PFSK-1 (cell line): ENCODE measurements at regions not wholly inside any gene's neighbourhood (a gene's known extent, or its start where the extent isn't known, plus 50 kb on each side); places are given as distances from the start of the nearest gene placed in this dataset.

Experiments used
- FOXP2 ChIP-seq: optimal IDR thresholded peaks from 2 replicates; pipeline ENCODE3; 2011; ENCODE audit warnings: borderline replicate concordance, control low read depth, inconsistent platforms; ENCODE audit not compliant: insufficient read depth; ENCODE audit errors: extremely low read length, extremely low read depth
- POLR2AphosphoS5 ChIP-seq: IDR thresholded peaks from 2 replicates; pipeline ENCODE4 v1.6.1; 2012; ENCODE audit warnings: low read depth, mild to moderate bottlenecking, control low read depth, low read length, moderate library complexity
- SIN3A ChIP-seq: IDR thresholded peaks from 2 replicates; pipeline ENCODE4 v1.6.1; 2012; ENCODE audit warnings: mild to moderate bottlenecking, low read length, moderate library complexity, borderline replicate concordance; ENCODE audit not compliant: insufficient read depth
- TAF1 ChIP-seq: IDR thresholded peaks from 2 replicates; pipeline ENCODE4 v1.6.1; 2012; ENCODE audit warnings: low read length, control low read depth, borderline replicate concordance; ENCODE audit not compliant: insufficient read depth
- TF ChIP-seq, protein P1 (sequence below), 2 experiments: IDR thresholded peaks; 2 replicates each; pipeline versions ENCODE4 v1.6.1 to v1.8.0; 2011 to 2012; ENCODE audit warnings: low read depth in 2 of 2, low read length in 2 of 2, control low read depth in 1 of 2, inconsistent platforms in 1 of 2, mild to moderate bottlenecking in 1 of 2, moderate library complexity in 1 of 2; ENCODE audit not compliant: insufficient read depth in 1 of 2

DNA sequence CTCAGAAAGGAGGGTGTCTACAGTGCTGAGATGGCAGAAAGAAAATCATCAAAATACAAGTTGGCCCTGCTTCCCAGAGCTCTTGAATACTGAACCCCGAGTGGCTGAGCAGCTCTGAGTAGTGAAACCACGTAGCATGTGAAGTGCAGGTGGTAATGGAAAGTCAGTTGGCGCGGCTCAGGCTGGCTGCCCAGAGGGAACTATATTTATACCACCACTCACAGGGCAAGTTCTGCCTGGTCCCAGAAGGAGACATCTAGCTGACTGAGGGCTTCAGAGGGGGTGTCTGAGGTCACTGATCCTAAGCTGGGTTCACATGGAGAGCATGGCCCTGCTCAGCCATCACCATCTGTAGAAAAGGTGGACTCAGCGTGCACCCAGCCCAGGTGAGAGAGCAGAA is 129.6 kb upstream of the AGBL1 start:
- no peak for TF ChIP-seq SIN3A
- TF ChIP-seq, protein P1, sequence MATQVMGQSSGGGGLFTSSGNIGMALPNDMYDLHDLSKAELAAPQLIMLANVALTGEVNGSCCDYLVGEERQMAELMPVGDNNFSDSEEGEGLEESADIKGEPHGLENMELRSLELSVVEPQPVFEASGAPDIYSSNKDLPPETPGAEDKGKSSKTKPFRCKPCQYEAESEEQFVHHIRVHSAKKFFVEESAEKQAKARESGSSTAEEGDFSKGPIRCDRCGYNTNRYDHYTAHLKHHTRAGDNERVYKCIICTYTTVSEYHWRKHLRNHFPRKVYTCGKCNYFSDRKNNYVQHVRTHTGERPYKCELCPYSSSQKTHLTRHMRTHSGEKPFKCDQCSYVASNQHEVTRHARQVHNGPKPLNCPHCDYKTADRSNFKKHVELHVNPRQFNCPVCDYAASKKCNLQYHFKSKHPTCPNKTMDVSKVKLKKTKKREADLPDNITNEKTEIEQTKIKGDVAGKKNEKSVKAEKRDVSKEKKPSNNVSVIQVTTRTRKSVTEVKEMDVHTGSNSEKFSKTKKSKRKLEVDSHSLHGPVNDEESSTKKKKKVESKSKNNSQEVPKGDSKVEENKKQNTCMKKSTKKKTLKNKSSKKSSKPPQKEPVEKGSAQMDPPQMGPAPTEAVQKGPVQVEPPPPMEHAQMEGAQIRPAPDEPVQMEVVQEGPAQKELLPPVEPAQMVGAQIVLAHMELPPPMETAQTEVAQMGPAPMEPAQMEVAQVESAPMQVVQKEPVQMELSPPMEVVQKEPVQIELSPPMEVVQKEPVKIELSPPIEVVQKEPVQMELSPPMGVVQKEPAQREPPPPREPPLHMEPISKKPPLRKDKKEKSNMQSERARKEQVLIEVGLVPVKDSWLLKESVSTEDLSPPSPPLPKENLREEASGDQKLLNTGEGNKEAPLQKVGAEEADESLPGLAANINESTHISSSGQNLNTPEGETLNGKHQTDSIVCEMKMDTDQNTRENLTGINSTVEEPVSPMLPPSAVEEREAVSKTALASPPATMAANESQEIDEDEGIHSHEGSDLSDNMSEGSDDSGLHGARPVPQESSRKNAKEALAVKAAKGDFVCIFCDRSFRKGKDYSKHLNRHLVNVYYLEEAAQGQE (IDR thresholded peaks at IDR 0.05; ENCODE audit: insufficient read depth in 1 of 2, low read depth in 2 of 2, low read length in 2 of 2), result no peak
- TF ChIP-seq FOXP2, result no peak
- no peak for TF ChIP-seq TAF1
- no peak for TF ChIP-seq POLR2AphosphoS5

DNA sequence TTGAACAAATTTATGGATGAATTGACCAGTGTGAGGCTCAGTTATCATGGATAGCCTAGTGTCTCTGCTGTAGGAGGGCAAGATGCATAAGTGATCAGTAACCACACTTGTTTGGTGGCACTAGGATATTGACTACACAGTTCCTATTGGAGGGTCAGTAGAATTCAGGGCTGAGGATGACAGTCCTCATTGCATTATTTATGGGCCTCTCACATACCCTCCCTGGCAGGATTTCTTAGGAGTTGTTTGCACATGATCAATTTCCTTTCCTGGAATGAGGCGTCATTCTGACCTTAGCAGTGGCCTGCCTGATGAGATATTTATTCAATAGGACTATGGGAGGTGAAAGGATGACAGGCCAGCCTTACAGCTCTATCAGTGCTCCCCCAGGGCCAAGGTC is 125.1 kb upstream of the AGBL1 start:
- TF ChIP-seq SIN3A, result no peak
- TF ChIP-seq POLR2AphosphoS5, result no peak
- TF ChIP-seq TAF1, result no peak
- TF ChIP-seq FOXP2, result no peak
- TF ChIP-seq, protein P1 (IDR thresholded peaks at IDR 0.05; ENCODE audit: insufficient read depth in 1 of 2, low read depth in 2 of 2, low read length in 2 of 2), result no peak

DNA sequence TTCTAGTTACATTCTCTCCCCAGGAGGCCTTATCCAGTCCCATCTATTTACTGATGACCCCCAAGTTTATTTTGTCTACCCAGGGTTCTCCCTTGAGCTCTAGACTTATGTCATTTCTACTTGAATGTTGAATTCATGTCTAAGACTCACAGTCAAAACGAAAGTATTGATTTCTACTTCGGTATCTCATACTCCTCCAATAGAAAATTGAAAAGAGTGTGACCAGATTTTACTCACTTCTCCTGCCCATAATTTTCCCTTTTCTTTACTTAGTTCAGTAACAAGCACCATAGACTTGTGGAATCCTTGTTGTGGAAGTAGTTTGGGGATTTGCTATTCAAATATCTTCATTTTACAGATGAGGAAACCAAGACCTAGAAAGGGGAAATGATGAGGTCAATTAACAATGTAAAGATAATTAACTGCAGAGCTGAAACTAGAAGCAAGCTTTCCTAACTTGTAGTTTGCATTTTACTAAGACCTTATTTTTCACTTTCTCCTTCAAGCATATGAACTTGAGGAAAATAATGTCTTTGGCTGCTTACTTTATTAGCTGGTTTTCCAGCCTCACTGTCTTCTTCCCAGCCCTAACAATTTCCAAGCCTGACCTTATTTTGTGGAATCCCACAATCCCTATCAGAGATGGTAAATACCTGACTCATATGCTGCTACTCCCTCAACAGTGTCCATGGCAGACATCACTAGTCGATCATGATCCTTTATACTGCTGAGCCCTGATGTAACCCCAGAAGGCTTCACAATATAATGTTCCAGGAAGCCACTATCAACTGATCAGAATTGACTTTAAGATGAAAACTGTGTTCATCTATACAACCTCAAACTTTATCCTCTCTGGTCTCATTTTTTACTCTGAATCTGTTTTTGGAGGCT is 123.9 kb upstream of the AGBL1 start:
- TF ChIP-seq SIN3A (no peak), TAF1 (no peak), POLR2AphosphoS5 (no peak), FOXP2 (no peak)
- TF ChIP-seq, protein P1 (IDR thresholded peaks at IDR 0.05; ENCODE audit: insufficient read depth in 1 of 2, low read depth in 2 of 2, low read length in 2 of 2), result no peak

DNA sequence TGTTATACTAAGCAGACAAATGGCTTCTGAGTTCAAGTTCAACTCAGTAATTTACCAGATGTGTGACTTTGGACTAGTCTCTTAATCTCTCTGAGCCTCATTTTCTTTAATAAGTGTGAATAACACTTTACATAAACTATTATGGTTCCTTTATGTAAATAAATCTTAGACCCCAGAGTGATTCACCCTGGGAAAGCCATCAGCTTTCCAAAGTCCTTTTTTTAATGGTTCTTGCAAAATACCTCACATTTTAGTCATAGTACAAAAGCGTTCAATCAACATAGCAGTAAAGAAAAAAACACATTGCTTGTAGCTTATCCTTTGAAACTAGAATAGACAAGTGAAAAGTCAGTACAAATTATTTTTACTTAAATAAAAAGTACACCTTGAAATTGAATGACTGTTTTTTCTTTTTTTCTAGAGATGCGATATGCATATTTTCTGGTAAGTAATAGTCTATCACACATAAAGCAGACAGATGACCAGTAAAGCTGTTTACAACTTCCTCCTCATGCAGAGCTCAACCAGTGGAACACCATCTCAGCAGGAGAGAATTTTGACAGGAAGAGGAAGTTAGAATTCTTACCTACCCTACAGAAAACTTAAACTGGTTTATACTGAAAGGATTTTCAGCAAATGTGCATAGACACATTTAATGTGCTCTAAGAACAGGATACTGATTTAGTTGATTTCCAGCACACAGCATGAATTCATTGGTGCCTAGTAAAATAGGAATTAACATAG is 123.0 kb upstream of the AGBL1 start:
- TF ChIP-seq POLR2AphosphoS5, result no peak
- no peak for TF ChIP-seq FOXP2
- no peak for TF ChIP-seq TAF1
- TF ChIP-seq SIN3A, result no peak
- TF ChIP-seq, protein P1 (IDR thresholded peaks at IDR 0.05; ENCODE audit: insufficient read depth in 1 of 2, low read depth in 2 of 2, low read length in 2 of 2), result no peak
